Neural progenitor cell (in vitro differentiated cells): ENCODE measurements at regions not wholly inside any gene's neighbourhood (a gene's known extent, or its start where the extent isn't known, plus 50 kb on each side); places are given as distances from the start of the nearest gene placed in this dataset.

ENCODE experiments used
- DNase-seq: peaks from one replicate; pipeline ENCODE4 v3.0.0-alpha.2; 2016; ENCODE audit warnings: low spot score
- H2AFZ ChIP-seq: fragments of 200-600 bp; sonication (generic); replicated peaks from 2 replicates; pipeline ENCODE4 v1.6.1; 2016; ENCODE audit warnings: antibody characterized with exemption
- H3F3A ChIP-seq: fragments of 200-600 bp; sonication (generic); 2 replicates; pipeline ENCODE4 v1.6.1; 2016; ENCODE audit warnings: antibody characterized with exemption, low read depth
- H3K27ac ChIP-seq: fragments of 200-600 bp; sonication (generic); 2 replicates; pipeline ENCODE4 v1.5.1; 2016; ENCODE audit warnings: mild to moderate bottlenecking
- H3K27me3 ChIP-seq: fragments of 200-600 bp; sonication (generic); 2 replicates; pipeline ENCODE4 v1.6.1; 2016; ENCODE audit warnings: mild to moderate bottlenecking, moderate library complexity
- H3K36me3 ChIP-seq: fragments of 200-600 bp; sonication (generic); 2 replicates; pipeline ENCODE4 v1.5.1; 2016
- H3K4me1 ChIP-seq: fragments of 200-600 bp; sonication (generic); 2 replicates; pipeline ENCODE4 v1.6.1; 2016; ENCODE audit warnings: mixed run types
- H3K4me2 ChIP-seq: fragments of 200-600 bp; sonication (generic); 2 replicates; pipeline ENCODE4 v1.6.1; 2016
- H3K4me3 ChIP-seq: fragments of 200-600 bp; sonication (generic); 2 replicates; pipeline ENCODE4 v1.5.1; 2016
- H3K79me2 ChIP-seq: fragments of 200-600 bp; sonication (generic); 2 replicates; pipeline ENCODE4 v1.6.1; 2016; ENCODE audit warnings: low read depth
- H3K9ac ChIP-seq: fragments of 200-600 bp; sonication (generic); 2 replicates; pipeline ENCODE4 v1.6.1; 2016
- H3K9me3 ChIP-seq: fragments of 200-600 bp; sonication (generic); 2 replicates; pipeline ENCODE4 v1.5.1; 2016; ENCODE audit warnings: low read depth
- H4K20me1 ChIP-seq: fragments of 200-600 bp; sonication (generic); 2 replicates; pipeline ENCODE4 v1.6.1; 2016; ENCODE audit warnings: low read depth
- H3K27ac Mint-ChIP-seq: 3 replicates; pipeline ENCODE4 v1.8.0; 2021; ENCODE audit warnings: mixed read lengths
- H3K27me3 Mint-ChIP-seq: 2 replicates; pipeline ENCODE4 v1.8.0; 2022; ENCODE audit warnings: low read depth, mild to moderate bottlenecking, inconsistent platforms, moderate library complexity, mixed read lengths; ENCODE audit not compliant: insufficient read depth
- H3K36me3 Mint-ChIP-seq: 3 replicates; pipeline ENCODE4 v1.8.0; 2021; ENCODE audit warnings: mixed read lengths
- H3K4me1 Mint-ChIP-seq: 3 replicates; pipeline ENCODE4 v1.8.0; 2021; ENCODE audit warnings: mixed read lengths
- H3K4me3 Mint-ChIP-seq: 3 replicates; pipeline ENCODE4 v1.8.0; 2021; ENCODE audit warnings: mild to moderate bottlenecking, moderate library complexity, mixed read lengths
- H3K9me3 Mint-ChIP-seq: 3 replicates; pipeline ENCODE4 v1.8.0; 2020; ENCODE audit warnings: mixed read lengths
- EZH2 ChIP-seq: fragments of 200-600 bp; sonication (generic); IDR thresholded peaks from 2 replicates; pipeline ENCODE4 v1.6.1; 2017; ENCODE audit warnings: antibody characterized with exemption, mild to moderate bottlenecking, moderate library complexity
- EZH2phosphoT487 ChIP-seq: fragments of 200-600 bp; sonication (generic); IDR thresholded peaks from 2 replicates; pipeline ENCODE4 v1.6.1; 2017; ENCODE audit warnings: antibody characterized with exemption
- TF ChIP-seq, protein P1 (sequence below): fragments of 200-600 bp; sonication (generic); IDR thresholded peaks from 2 replicates; pipeline ENCODE4 v1.5.1; 2017; ENCODE audit warnings: antibody characterized with exemption, mild to moderate bottlenecking

GRCh38 chr3:110813541-110813940 lies 258.1 kb upstream of the NECTIN3 start:
- H3K27me3 Mint-ChIP-seq, result no peaks in the 10 kb centered on the region
- Histone ChIP-seq H3K4me3 (no peak overlapping the region), H3K27ac (no peak overlapping the region), H3K27me3 (no peaks in the 10 kb centered on the region), H3K9me3 (no peaks in the 10 kb centered on the region), H4K20me1 (no peaks in the 10 kb centered on the region), H3F3A (no peaks in the 10 kb centered on the region), H3K36me3 (no peaks in the 10 kb centered on the region), H2AFZ (no peak overlapping the region), H3K4me1 (peaks cover 14% of the 10 kb centered on the region), H3K4me2 (no peak overlapping the region), H3K9ac (no peak overlapping the region), H3K79me2 (no peaks in the 10 kb centered on the region)
- DNase-seq, result no peak
- TF ChIP-seq, protein P1, sequence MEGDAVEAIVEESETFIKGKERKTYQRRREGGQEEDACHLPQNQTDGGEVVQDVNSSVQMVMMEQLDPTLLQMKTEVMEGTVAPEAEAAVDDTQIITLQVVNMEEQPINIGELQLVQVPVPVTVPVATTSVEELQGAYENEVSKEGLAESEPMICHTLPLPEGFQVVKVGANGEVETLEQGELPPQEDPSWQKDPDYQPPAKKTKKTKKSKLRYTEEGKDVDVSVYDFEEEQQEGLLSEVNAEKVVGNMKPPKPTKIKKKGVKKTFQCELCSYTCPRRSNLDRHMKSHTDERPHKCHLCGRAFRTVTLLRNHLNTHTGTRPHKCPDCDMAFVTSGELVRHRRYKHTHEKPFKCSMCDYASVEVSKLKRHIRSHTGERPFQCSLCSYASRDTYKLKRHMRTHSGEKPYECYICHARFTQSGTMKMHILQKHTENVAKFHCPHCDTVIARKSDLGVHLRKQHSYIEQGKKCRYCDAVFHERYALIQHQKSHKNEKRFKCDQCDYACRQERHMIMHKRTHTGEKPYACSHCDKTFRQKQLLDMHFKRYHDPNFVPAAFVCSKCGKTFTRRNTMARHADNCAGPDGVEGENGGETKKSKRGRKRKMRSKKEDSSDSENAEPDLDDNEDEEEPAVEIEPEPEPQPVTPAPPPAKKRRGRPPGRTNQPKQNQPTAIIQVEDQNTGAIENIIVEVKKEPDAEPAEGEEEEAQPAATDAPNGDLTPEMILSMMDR, result no peak
- no peak for TF ChIP-seq EZH2phosphoT487
- no peak for TF ChIP-seq EZH2
- H3K9me3 Mint-ChIP-seq, result no peaks in the 10 kb centered on the region
- H3K4me3 Mint-ChIP-seq, result no peak overlapping the region
- peaks cover under 1% of the 10 kb centered on the region for H3K36me3 Mint-ChIP-seq
- H3K4me1 Mint-ChIP-seq, result peaks cover 7% of the 10 kb centered on the region
- H3K27ac Mint-ChIP-seq, result no peak overlapping the region

- Histone ChIP-seq H4K20me1 (no peaks in the 10 kb centered on the region), H3K27me3 (no peaks in the 10 kb centered on the region), H2AFZ (peak overlapping the region; percentile 45), H3K27ac (no peak overlapping the region), H3K4me1 (peaks cover 14% of the 10 kb centered on the region), H3K9ac (no peak overlapping the region), H3F3A (no peaks in the 10 kb centered on the region), H3K4me2 (no peak overlapping the region), H3K79me2 (no peaks in the 10 kb centered on the region), H3K9me3 (no peaks in the 10 kb centered on the region), H3K36me3 (no peaks in the 10 kb centered on the region), H3K4me3 (no peak overlapping the region)
- TF ChIP-seq, protein P1, result no peak
- peaks cover 7% of the 10 kb centered on the region for H3K4me1 Mint-ChIP-seq
- no peaks in the 10 kb centered on the region for H3K27me3 Mint-ChIP-seq
- peak overlapping the region; percentile 5 for H3K27ac Mint-ChIP-seq
- H3K9me3 Mint-ChIP-seq, result no peaks in the 10 kb centered on the region
- no peak overlapping the region for H3K4me3 Mint-ChIP-seq
- peaks cover 1% of the 10 kb centered on the region for H3K36me3 Mint-ChIP-seq
- DNase-seq, result peak; percentile 12
Measured at GRCh38 chr3:110814170-110815007, 257.2 kb upstream of the NECTIN3 start.

DNA sequence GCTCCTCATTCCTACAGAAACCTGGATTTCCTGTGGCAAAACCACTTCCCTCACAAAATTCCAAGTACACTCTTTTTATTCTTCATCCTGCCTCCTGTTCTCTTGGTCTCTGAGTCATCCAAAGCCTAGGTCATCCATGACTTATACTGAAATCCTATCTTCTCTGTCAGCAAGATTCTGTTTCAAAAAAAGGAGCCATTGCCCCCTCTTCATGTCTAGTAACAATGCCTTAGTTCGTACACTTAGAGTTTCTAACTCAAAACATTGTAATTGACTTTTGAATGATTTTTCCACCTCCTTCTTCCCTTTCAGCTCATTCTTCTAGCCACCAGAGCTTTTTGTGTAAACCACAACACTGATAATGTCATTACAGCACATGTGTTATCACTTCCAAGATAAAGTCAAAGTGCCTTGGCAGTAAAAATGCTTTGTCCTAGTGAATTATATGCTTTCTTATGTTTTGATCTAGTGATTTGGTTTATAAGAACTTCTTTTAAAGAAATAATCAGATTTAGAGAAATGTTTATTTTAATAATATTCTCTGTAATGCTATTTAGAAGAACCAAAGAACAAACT lies 256.5 kb upstream of the NECTIN3 start:
- H3F3A ChIP-seq, result no peaks in the 10 kb centered on the region
- H3K27ac Mint-ChIP-seq, result peak overlapping the region; percentile 5
- no peak overlapping the region for H3K27ac ChIP-seq
- H3K79me2 ChIP-seq, result no peaks in the 10 kb centered on the region
- H3K4me3 Mint-ChIP-seq, result no peak overlapping the region
- no peak overlapping the region for H3K4me2 ChIP-seq
- peaks cover 4% of the 10 kb centered on the region for H3K9me3 Mint-ChIP-seq
- H3K9me3 ChIP-seq, result no peaks in the 10 kb centered on the region
- no peaks in the 10 kb centered on the region for H3K27me3 ChIP-seq
- TF ChIP-seq EZH2 (no peak), EZH2phosphoT487 (no peak)
- TF ChIP-seq, protein P1, result no peak
- peaks cover 1% of the 10 kb centered on the region for H3K36me3 Mint-ChIP-seq
- peaks cover 7% of the 10 kb centered on the region for H3K4me1 Mint-ChIP-seq
- H2AFZ ChIP-seq, result no peak overlapping the region
- no peak overlapping the region for H3K4me3 ChIP-seq
- H3K27me3 Mint-ChIP-seq, result no peaks in the 10 kb centered on the region
- no peak for DNase-seq
- H3K36me3 ChIP-seq, result no peaks in the 10 kb centered on the region
- no peaks in the 10 kb centered on the region for H4K20me1 ChIP-seq
- peaks cover 14% of the 10 kb centered on the region for H3K4me1 ChIP-seq
- H3K9ac ChIP-seq, result no peak overlapping the region
